Bone marrow (tissue), 2 donors: ENCODE measurements at regions not wholly inside any gene's neighbourhood (a gene's known extent, or its start where the extent isn't known, plus 50 kb on each side); places are given as distances from the start of the nearest gene placed in this dataset.
A peak's percentile ranks its signal among the peaks of the same experiment; 100 is the strongest.
"Not testable (repeated sequence)": the region's sequence is repeated elsewhere in the genome, so short reads cannot be mapped to it uniquely, and the experiment has no call there.

Experiments used
- DNase-seq, 2 donors: peaks; one replicate each; lab custom pipeline; 2025; lab: John Stamatoyannopoulos, UW

DNA sequence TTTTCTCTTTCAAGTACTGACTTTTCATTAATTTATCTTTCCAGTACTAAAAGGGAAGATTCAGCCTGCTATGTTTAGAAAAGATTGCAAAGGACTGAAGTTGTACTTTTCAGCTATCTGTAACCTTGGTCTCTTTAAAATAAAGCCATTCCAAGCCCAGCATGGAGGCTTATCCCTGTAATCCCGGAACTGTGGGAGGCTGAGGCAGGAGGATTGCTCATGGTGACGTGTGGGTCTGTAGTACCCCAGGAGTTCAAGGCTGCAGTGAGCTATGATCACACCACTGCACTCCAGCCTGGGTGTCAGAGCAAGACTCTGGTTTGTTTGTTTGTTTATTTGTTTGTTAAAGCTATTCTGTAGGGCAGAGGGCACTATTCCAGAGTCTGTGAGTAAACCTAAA lies 50.6 kb upstream of the TMEM170B start:
- no peak for DNase-seq

DNA sequence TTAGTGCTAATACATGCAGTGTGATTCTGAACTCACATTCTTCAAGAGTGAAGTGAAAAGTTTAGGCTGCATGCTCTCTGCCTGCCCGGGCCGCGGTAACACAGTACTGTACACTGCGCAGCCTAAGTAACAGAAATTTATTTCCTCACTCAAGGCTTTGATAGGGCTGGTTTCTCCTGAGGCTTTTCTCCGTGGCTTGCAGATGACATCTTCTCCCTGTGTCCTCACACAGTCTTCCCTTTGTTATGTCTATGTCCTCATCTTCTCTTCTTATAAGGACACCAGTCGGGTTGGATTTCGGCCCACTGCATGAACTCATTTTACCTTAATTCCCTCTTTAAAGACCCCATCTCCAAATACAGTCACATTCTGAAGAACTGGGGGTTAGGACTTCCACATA lies 51.1 kb upstream of the TMEM170B start:
- no peak for DNase-seq

DNA sequence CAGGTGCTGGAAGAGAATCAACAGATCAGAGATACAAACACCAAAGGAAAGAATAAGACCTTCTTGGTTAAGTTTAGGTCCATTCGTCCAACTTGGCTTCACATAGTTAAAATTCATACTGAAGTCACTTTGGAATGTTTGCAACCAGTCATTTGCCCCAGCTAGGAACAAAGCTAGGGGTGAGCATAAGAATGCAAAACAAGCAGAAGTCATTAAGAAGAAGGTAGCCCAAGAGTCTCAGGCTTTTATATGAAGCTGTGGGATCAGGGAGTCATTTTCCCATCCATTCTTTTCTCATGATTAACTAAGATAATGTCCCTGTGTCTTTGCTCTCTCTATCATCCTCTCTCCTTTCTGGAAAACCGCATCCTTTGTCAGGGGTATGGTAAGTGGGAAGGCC lies 51.5 kb upstream of the TMEM170B start:
- no peak for DNase-seq

DNA sequence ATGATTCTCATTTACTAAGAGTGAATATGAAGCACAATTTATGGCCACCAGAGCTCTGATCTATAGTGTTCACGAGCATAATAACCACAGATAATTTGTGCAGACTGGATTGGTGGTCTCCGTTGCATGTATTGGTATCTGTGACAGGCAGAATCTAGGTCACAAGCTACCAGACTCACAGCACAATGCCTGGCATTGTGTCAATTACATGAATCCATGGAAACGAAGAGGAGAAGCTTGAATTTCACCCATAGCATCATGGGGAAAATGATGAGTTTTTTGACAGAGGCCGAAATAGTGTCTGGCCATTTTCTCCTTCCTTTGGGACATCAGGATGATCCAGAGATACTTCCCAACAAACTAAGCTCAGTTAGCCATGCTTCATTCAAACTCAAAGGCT lies 52.3 kb upstream of the TMEM170B start:
- DNase-seq = no peak

DNA sequence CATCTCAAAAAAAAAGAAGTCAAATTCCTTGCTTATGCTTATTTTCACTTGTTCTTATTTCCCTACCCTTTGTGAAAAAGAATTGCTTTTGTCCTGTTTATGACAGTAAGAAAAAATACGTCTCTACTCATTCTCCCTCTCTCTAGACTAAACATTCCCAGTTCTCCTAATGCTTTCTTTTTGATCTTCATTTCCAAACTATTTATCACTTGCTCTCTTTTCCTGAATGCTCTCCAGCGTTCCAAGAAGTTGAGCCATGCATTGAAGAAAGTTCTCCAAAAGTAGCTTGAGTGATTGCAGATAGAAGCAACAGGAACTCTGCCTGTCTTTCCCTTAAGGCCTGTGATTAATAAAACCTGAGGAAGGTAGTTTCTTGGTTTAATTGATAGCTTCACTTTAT lies 53.1 kb upstream of the TMEM170B start:
- DNase-seq = no peak

DNA sequence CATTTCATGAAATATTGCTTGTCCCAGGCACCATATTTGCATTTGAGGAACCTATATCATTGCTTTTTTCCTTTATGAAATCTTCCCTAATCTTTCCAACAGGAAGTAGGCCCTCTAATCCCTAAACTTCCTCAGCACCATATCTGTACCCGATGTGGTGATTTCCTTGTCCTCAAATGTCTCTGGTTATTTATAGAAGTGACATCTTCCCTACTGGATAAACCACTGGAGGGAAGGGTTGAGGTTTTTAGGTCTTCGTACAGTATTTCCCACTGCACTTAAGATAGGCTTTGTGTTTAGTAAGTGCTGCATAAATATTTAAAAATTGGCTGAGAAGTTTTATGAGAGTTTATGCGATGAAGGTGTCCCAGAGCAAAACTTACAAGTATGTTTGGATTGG lies 54.9 kb upstream of the TMEM170B start:
- no peak for DNase-seq

DNA sequence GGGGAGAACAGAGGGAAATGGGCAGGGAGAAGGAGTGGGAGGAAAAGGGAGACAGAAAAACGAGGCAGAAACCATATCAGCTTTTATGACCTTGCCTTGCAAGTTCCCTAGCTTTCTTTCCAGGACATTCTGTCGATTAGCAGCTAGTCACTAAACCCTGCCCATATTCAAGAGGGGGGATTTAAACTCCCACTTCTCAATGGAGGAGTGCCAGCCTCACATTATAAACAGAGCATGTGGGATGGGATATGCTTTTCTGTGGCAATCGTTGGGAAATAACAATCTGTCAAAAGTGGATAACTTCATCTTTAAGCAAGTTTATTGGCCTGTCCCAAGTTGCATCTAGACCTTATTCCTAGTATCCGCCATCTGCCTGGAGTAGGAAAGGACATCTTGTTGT lies 57.0 kb upstream of the TMEM170B start:
- DNase-seq = no peak

DNA sequence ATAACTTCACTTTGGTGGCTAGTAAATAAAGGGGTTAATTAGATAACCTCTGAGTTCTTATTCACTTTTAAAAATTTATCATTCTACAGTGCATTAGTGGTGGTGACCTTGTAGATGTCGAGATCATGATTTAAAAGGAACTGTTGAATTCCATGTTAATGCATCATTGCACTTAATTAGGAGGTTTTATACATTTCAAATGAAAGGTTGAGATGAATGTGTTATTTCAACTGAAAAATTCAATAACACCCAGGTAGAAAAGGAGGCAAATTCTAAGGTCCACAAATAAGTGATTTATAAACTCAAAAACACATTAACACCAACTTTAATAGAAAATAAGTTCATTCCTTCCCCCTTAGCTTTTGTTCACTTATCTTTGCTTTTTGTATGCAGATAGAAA lies 58.3 kb upstream of the TMEM170B start:
- DNase-seq = no peak

DNA sequence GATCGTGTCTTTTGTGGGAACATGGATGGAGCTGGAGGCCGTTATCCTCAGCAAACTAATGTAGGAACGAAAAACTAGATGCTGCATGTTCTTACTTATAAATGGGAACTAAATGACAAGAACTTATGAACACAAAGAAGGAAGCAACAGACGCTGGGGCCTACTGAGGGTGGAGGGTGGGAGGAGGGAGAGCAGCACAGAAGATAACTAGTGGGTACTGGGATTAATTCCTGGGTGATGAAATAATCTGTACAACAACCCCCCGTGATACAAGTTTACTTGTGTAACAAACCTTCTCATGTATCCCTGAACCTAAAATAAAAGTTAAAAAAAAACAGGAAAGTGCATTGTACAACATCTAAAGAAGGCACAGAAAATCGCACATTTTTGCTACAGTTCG lies 59.0 kb upstream of the TMEM170B start:
- no peak for DNase-seq

DNA sequence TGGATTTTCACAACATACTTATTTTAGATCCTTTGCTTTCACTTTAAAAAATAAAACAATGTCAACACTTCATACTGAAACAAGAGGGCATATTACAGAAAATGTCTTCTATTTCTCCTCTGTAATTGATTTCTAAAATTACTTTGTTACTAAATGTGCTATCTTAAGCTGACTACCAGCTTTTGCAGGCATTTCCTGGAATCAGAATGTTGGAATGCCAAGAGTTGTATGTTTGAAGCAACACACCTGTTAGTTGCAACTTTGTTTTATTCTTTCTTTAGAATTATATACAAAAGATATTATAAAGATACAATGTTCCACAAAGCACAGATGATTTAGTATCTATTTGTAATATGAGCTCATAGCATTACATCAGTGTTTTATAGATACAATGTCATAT lies 62.5 kb upstream of the TMEM170B start:
- no peak for DNase-seq

DNA sequence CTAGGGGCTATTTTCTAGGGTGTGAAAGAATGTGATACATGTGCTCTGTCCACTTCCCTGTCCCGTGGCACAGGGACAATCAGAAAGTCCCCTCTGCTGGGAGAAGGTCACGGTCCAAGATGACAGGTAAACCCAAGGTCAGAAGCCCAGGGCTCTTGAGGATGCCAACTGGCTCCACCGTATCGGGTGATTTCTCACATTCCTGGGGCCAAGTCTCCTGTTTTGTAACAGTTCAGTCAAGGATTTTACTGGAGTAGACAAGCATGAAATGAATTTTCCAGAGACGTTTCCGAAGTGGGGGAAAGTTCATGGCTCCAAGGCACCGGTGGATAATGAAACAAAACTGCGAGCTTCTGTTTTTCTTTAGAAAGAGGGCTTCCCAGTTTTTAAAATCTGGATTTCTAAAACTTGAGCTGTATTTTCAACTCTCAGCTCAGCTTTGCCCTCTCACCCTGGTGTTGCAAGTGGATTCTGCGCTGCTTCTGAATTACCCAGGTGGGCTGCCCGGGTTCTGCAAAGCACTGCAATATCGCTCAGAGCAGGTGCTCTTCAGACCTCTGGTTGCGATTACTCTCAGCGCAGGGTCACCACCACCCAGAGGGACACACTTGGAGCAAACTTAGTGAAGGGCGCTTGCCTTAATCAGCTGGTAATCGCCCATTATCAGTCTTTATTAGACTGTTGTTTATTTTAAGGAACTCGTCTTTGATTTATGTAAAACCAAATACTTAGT lies 64.4 kb upstream of the TMEM170B start:
- no peak for DNase-seq

DNA sequence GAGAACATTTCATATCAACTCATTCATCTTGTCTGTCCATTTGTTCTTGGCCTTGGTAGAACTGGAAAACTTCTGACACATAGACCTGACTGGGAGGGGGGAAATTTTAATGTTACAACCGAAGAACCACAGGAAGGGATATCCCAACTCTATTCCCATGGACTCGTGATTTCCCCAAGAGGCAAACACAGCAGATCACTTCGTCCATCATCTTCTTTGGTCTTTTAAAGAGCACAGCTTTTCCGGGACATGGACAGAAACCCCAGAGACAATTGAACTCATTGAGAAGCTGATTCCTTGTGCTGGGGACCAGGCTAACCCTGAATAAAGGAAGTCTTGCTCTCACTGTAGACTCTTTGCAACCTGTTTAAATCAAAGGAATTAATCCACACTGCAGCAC lies 66.3 kb upstream of the TMEM170B start:
- no peak for DNase-seq

DNA sequence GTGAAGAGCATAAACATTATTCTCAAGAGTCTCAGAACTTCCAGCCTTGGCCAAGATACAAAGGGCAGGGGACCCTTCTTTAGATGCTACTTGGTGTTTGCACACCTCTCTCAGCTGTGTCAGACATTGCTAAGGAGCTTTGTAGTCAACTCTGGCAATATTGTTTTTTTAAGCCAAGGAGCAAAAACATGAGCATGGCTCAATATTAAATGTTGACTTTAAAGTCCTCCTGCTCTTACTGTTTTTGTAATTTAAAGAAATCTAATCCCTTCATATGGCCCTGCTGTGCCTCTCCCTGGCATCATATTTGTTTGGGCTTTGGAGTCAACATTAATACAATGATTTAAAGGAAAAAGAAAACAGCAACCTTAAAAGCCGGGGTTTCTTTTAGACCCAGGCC lies 67.9 kb upstream of the TMEM170B start:
- DNase-seq = no peak

DNA sequence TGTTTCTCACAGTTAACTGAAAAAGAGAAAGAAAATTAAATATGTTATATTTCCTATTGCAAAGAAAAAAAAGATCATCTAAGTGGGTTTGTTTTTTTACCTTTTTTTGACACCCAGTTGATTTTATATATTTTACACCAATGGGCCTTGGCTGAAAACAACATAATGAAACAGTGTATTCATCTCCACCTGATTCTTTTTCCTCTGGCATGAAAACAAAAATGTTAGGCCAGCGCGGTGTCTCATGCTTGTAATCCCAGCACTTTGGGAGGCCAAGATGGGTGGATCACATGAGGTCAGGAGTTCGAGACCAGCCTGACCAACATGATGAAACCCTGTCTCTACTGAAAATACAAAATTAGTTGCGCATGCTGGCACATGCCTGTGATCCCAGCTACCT lies 69.3 kb upstream of the TMEM170B start:
- not testable (repeated sequence) for DNase-seq

DNA sequence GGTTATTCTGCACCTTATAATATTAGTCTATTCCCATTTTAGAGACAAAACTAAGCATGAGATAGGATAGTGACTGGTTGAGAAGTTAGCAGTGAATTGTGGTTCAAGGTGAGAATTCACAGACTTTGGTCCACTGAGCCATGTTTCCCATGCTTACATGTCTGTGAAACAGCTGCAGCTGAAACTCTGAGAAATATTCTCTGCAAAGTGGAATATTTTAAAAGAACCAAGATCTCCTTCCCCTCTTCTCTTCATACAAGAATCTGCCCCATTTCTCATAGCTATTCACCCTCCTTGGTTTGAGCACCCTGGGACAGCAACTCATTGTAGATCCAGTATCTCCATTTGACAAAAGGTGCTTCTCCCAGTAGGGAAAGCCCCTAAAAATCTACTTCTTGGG lies 70.2 kb upstream of the TMEM170B start:
- DNase-seq = no peak

DNA sequence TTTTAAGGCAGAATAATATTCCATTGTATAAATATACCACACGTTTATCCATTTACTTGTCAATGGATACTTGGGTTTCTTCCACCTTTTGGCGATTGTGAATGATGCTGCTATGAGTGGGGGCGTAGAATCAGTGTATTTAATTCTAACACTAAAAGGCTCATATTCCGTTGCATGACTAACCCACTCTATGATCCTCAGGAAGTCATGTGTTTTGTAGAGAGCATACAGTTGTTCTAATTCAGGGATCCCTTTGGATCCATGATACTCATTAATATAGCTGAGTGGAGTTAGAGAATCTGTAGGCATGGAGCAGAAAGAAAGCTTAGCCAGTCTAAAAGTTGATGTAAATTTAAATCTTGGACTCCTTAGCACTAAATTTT lies 74.2 kb upstream of the TMEM170B start:
- DNase-seq = no peak

DNA sequence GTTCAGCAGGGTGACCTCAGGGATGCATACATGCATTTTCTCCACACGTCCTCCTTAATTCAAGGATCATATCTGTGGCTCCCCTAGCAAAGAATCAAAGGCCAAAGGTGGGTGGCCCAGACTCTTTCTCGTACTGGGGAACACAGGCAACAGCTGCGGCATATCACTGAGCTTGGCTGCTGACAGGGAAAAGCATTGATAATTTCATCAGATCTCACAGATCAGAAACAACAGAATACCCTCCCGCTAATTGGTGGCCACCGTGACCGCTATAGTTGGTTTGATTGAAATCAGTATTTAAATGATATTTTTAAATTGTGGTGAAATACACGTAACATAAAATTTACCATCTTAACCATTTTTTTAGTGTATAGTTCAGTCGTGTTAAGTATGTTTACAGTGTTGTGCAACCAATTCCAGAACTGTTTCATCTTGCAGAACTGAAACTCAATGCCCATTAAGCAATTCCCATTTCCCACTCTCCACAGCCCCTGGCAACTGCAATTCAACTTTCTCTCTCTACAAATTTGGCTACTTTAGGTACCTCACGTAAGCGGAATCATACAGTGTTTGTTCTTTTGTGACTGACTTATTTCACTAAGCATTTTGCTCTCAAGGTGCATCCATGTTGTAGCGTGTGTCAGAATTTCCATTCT lies 74.7 kb upstream of the TMEM170B start:
- no peak for DNase-seq

DNA sequence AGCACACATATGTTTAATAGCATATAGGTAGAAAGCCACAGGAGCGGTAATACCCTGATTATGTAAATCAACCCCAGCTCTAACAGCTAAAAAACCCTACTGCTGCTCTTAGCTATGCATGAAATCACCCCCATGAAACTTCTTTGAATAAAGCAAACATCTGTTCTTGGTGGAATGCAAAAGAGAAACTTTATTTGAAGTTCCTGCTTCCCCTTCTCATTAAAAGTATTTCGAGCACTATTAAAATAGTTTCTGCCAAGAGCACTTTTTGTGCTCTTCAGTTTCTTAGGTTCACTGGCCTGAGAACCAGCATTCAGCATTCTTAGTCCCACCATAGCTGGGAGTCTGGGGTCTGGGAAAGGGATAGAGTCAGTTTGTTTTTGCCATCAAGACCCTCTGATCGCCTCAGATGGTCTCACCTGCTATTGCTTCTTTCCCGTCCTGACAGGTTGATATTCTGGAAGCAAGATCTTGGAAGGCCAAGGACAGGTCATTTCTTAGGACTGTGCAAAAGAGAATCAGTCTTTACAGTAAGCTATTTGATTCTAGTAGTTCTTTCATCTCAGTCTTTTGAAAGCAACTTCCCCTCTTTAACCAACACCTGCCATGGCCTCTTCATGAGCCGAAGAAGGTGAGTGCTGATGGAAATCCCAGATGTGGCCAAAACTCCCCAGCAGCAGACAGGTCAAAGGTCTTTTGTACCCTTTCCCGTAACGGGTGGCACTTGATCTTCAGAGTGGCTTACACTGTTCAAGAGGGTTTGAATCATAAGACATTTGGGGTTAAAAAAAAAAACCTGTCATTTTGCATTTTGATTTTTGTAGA lies 76.5 kb upstream of the TMEM170B start:
- no peak for DNase-seq

DNA sequence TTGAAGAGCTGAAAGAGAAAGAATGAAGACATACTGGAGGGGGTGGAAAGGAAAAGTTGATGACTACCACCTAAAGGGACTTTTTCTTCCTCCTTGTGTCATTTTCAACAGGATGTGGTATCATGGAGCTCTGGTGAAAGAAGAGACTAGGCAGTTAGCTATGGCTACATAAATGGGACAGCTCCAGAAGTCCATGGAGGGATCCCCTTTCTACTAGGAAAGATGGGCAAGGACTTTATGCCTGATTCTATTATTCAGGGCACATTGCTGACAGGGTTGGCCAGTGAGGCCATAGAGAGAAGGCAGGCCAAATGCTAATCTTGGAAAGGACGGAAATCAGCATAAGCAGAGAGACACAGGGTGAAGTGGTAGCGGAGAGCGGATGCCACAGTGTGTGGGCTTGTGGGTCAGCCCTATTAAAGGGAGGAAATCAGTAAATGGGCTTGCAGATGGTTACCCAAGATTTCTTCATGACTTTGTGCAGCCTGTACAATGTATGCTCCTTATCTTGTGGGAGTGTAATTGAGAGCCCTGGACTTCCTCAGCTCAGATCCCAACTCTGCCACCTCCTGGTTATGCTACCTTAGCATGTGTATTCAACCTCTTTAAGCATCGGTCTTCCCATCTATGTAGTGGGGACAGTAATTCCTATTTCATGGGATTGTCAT lies 77.4 kb upstream of the TMEM170B start:
- DNase-seq = peak in 1 of 2 donors; percentile 40

DNA sequence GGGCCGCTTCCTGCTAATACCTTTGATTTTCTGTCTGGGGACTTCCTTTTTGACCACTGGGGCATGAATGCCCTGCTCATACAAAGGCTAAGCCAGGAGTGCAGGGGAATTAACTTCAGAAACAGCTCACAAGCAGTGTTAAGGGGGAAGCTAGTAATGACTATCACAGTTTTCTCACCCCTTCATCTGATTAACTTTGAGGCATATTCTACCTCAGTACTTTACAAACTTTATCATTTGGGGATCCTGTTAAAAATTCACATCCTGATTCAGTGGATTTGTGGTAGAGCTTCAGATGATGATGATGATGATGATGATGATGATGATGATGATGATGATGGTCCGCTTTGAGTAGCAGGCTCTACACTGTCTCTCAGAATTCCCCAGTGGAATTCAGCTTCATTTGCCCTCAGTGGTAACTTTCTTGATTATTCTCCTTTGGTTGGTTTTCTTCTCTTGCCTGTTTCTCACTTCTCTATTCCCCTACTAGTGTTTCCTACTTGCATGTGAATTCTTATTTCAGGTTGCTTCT lies 78.4 kb upstream of the TMEM170B start:
- DNase-seq = no peak

DNA sequence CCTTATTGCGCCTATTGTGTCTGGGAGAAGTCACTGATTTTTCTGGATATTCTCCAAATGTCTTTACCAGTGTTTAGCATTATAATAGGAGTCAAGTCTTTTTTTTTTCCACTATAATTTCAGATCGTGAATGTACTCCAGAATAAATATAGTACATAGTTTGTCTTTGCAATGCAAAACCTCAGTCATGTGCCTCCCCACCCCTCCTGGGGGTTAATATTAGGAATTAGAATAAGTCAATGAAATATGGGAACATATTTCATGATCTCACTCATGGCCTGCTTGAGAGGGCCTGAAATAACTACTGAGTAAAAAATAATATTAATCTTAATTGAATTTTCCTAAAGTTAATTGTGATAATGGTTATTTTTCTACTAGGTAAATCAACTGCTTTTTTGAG lies 79.0 kb upstream of the TMEM170B start:
- no peak for DNase-seq

DNA sequence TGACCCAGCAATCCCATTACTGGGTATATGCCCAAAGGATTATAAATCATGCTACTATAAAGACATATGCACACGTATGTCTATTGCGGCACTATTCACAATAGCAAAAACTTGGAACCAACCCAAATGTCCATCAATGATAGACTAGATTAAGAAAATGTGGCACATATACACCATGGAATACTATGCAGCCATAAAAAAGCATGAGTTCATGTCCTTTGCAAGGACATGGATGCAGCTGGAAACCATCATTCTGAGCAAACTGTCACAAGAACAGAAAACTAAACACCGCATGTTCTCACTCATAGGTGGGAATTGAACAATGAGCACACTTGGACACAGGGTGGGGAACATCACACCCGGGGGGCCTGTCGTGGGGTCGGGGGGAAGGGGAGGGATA lies 80.1 kb upstream of the TMEM170B start:
- DNase-seq = not testable (repeated sequence)
